Psoas muscle (tissue), 7 donors: ENCODE measurements at regions not wholly inside any gene's neighbourhood (a gene's known extent, or its start where the extent isn't known, plus 50 kb on each side); places are given as distances from the start of the nearest gene placed in this dataset.
"Not testable (repeated sequence)": the region's sequence is repeated elsewhere in the genome, so short reads cannot be mapped to it uniquely, and the experiment has no call there.

Source experiments
- ATAC-seq, 4 donors: fragments of 200-7000 bp; cut with Tn5 transposase; one replicate each; pipeline ENCODE4 v1.9.1; 2020; ENCODE audit warnings: moderate library complexity in 3 of 4, mild to moderate bottlenecking in 2 of 4
- DNase-seq, 2 donors: peaks; one replicate each; pipeline ENCODE4 v3.0.0-alpha.2; 2020
- H3K27ac ChIP-seq: fragments of 200-600 bp; one replicate; pipeline ENCODE4 v1.8.0; 2022
- H3K27me3 ChIP-seq, 3 donors: fragments of 200-600 bp in 1 of 3; one replicate each; pipeline versions ENCODE4 v1.6.1 to v1.8.0; 2013 to 2022; ENCODE audit warnings: low read length in 2 of 3, mild to moderate bottlenecking in 2 of 3, moderate library complexity in 1 of 3; ENCODE audit not compliant: insufficient read depth in 3 of 3
- H3K36me3 ChIP-seq, 2 donors: fragments of 200-600 bp in 1 of 2; one replicate each; pipeline versions ENCODE4 v1.6.1 to v1.8.0; 2013 to 2022; ENCODE audit warnings: low read depth in 1 of 2, mild to moderate bottlenecking in 1 of 2, moderate library complexity in 1 of 2; ENCODE audit not compliant: insufficient read depth in 1 of 2
- H3K4me1 ChIP-seq: fragments of 200-600 bp; one replicate; pipeline ENCODE4 v1.8.0; 2022
- H3K4me3 ChIP-seq: fragments of 200-600 bp; one replicate; pipeline ENCODE4 v1.8.0; 2022; ENCODE audit warnings: mild to moderate bottlenecking
- H3K9me3 ChIP-seq: fragments of 200-600 bp; one replicate; pipeline ENCODE4 v1.8.0; 2022
- CTCF ChIP-seq: fragments of 200-600 bp; IDR thresholded peaks from one replicate; pipeline ENCODE4 v1.8.0; 2022; ENCODE audit warnings: antibody characterized with exemption
- whole genome bisulfite sequencing, 3 donors: extraction: QIAGEN DNeasy Blood & Tissue Kit; methylation state at CpG; one replicate each; pipeline versions ENCODE4 v1.1.6 to v1.1.7; 2013; 5-methylcytosine and 5-hydroxymethylcytosine counted together
- intact Hi-C, 2 donors: fragments of 100-400 bp; cut with DNase I; formaldehyde crosslinking; loops; one replicate each; pipeline versions ENCODE4 v1.11.0 to v1.14.2; 2022
- donor health status: healthy with polysubstance abuse.
- donor health status: DM: no; HTN: no; CAD: no; lungs with moderate emphysema.
- donor health status: Bipolar disorder and iron deficiency.
- donor health status: healthy.
- donor health status: DM: yes; HTN: yes; CAD: no.
- donor health status: DM: no; HTN: no; CAD: no.
- donor health status: DM: yes; HTN: yes; CAD: no.

- H3K27ac ChIP-seq, H3K36me3 ChIP-seq, DNase-seq, ATAC-seq, intact Hi-C loops, H3K4me3 ChIP-seq, H3K4me1 ChIP-seq, H3K27me3 ChIP-seq, H3K9me3 ChIP-seq: not testable (repeated sequence)
- peak; percentile 12 for TF ChIP-seq CTCF
These were observed 284.7 kb downstream of the ARPP21 start for GRCh38 chr3:35924070-35924469.

- H3K4me3 ChIP-seq, result no peak overlapping the region
- WGBS, 3 donors, result 75 to 82% (median 77%) methylated on average over 3 of the region's 3 CpGs
- no peaks in the 10 kb centered on the region for H3K27me3 ChIP-seq
- H3K4me1 ChIP-seq, result no peaks in the 10 kb centered on the region
- no peak overlapping the region for H3K27ac ChIP-seq
- ATAC-seq, result no peak
- no peaks in the 10 kb centered on the region for H3K36me3 ChIP-seq
- intact Hi-C loops, result no loop called here
- TF ChIP-seq CTCF, result no peak
- DNase-seq, result no peak
- H3K9me3 ChIP-seq, result no peaks in the 10 kb centered on the region
These were observed 288.1 kb downstream of the ARPP21 start for GRCh38 chr3:35927441-35927840.

- intact Hi-C loops, result no loop called here
- Histone ChIP-seq H3K4me1 (no peaks in the 10 kb centered on the region), H3K27ac (no peak overlapping the region), H3K27me3 (no peaks in the 10 kb centered on the region), H3K36me3 (no peaks in the 10 kb centered on the region), H3K4me3 (no peak overlapping the region), H3K9me3 (no peaks in the 10 kb centered on the region)
- WGBS, 3 donors, result 60 to 85% (median 75%) methylated on average over 3 of the region's 3 CpGs
- ATAC-seq (no peak), DNase-seq (no peak)
- TF ChIP-seq CTCF, result no peak
These were observed 289.8 kb downstream of the ARPP21 start for GRCh38 chr3:35929158-35929557.

GRCh38 chr3:35931867-35932266, 292.5 kb downstream of the ARPP21 start:
- intact Hi-C loops, result no loop called here
- ATAC-seq, result no peak
- H3K27me3 ChIP-seq, result no peaks in the 10 kb centered on the region

More at GRCh38 chr3:35931867-35932266, 292.5 kb downstream of the ARPP21 start:
- Histone ChIP-seq H3K27ac (no peak overlapping the region), H3K9me3 (no peaks in the 10 kb centered on the region), H3K4me3 (no peak overlapping the region), H3K36me3 (no peaks in the 10 kb centered on the region), H3K4me1 (no peaks in the 10 kb centered on the region)
- DNase-seq, result no peak
- TF ChIP-seq CTCF, result no peak
- WGBS, 3 donors, result 58 to 66% (median 64%) methylated on average over 1 of the region's 1 CpG
